H1 (cell line): ENCODE measurements at regions not wholly inside any gene's neighbourhood (a gene's known extent, or its start where the extent isn't known, plus 50 kb on each side); places are given as distances from the start of the nearest gene placed in this dataset.

Source experiments
- CTCF ChIA-PET: fragments of 300-600 bp; sonication (Branson Sonifier 250); formaldehyde crosslinking; loops from one replicate; lab custom pipeline; 2021; ENCODE audit not compliant: partially characterized antibody; lab: Charles Lee
- POLR2A ChIA-PET: fragments of 300-600 bp; sonication (Branson Sonifier 250); formaldehyde crosslinking; loops from one replicate; lab custom pipeline; 2021; ENCODE audit warnings: inconsistent platforms; ENCODE audit not compliant: partially characterized antibody; lab: Charles Lee
- DNase-seq, 2 experiments: peaks; one replicate each; pipeline versions ENCODE4 v3.0.0 to v3.0.0-alpha.2; 2010 to 2022; ENCODE audit warnings: low spot score in 2 of 2, low read depth in 1 of 2, mixed read lengths in 1 of 2
- FAIRE-seq: peaks from 2 replicates; lab custom pipeline; 2011; peaks lifted over from hg19 to GRCh38; lab: Jason Lieb, UNC
- H2AFZ ChIP-seq: 2 replicates; pipeline ENCODE4 v1.8.1; 2012; ENCODE audit warnings: low read length, inconsistent platforms
- H2AK5ac ChIP-seq: 2 replicates; pipeline ENCODE4 v1.6.1; 2013; ENCODE audit warnings: low read depth, low read length
- H2BK120ac ChIP-seq: replicated peaks from 2 replicates; pipeline ENCODE3; 2013; ENCODE audit warnings: low read depth, low read length, inconsistent platforms
- H2BK12ac ChIP-seq: 2 replicates; pipeline ENCODE4 v1.6.1; 2013; ENCODE audit warnings: low read depth, low read length
- H2BK15ac ChIP-seq: 2 replicates; pipeline ENCODE4 v1.6.1; 2013; ENCODE audit warnings: low read length
- H2BK20ac ChIP-seq: 2 replicates; pipeline ENCODE4 v1.6.1; 2013; ENCODE audit warnings: low read length
- H2BK5ac ChIP-seq: 2 replicates; pipeline ENCODE4 v1.6.1; 2013; ENCODE audit warnings: low read depth, low read length
- H3K14ac ChIP-seq: 2 replicates; pipeline ENCODE4 v1.6.1; 2013; ENCODE audit warnings: inconsistent platforms; ENCODE audit not compliant: insufficient read length
- H3K18ac ChIP-seq: 2 replicates; pipeline ENCODE4 v1.6.1; 2013; ENCODE audit warnings: low read length; ENCODE audit errors: extremely low read depth
- H3K23ac ChIP-seq: 2 replicates; pipeline ENCODE4 v1.6.1; 2013; ENCODE audit warnings: inconsistent platforms; ENCODE audit not compliant: insufficient read length
- H3K23me2 ChIP-seq: 2 replicates; pipeline ENCODE4 v1.6.1; 2013; ENCODE audit warnings: low read depth, low read length
- H3K27ac ChIP-seq: 2 replicates; pipeline ENCODE4 v1.6.1; 2011; ENCODE audit warnings: low read depth, low read length, inconsistent platforms
- H3K27me3 ChIP-seq, 4 experiments: replicated peaks in 1 of 4; 1 replicate in 1 of 4; 2 replicates in 3 of 4; pipeline versions ENCODE4 v1.6.1 to v1.8.1; 2011 to 2013; ENCODE audit warnings: low read length in 3 of 4, mild to moderate bottlenecking in 3 of 4, inconsistent platforms in 2 of 4, mixed read lengths in 2 of 4, moderate library complexity in 1 of 4; ENCODE audit not compliant: control insufficient read depth in 3 of 4, insufficient read depth in 3 of 4; ENCODE audit errors: extremely low read depth in 1 of 4
- H3K36me3 ChIP-seq, 4 experiments: 2 replicates each; pipeline versions ENCODE4 v1.6.1 to v1.8.1; 2011 to 2013; ENCODE audit warnings: mild to moderate bottlenecking in 4 of 4, low read length in 3 of 4, moderate library complexity in 2 of 4, control low read depth in 1 of 4, inconsistent platforms in 1 of 4; ENCODE audit not compliant: insufficient read depth in 4 of 4, control insufficient read depth in 2 of 4
- H3K4ac ChIP-seq: replicated peaks from 2 replicates; pipeline ENCODE3; 2013; ENCODE audit warnings: low read length, low read depth, mixed read lengths, inconsistent platforms; ENCODE audit not compliant: insufficient read length
- H3K4me1 ChIP-seq, 4 experiments: replicated peaks in 1 of 4; 1 replicate in 1 of 4; 2 replicates in 3 of 4; pipeline versions ENCODE4 v1.6.1 to v1.8.1; 2011 to 2013; ENCODE audit warnings: low read length in 3 of 4, inconsistent platforms in 2 of 4, mixed read lengths in 1 of 4; ENCODE audit not compliant: insufficient read depth in 4 of 4, control insufficient read depth in 3 of 4
- H3K4me2 ChIP-seq, 2 experiments: 2 replicates each; pipeline versions ENCODE4 v1.6.1 to v1.8.1; 2011 to 2013; ENCODE audit warnings: low read depth in 2 of 2, low read length in 2 of 2, control low read depth in 1 of 2, inconsistent platforms in 1 of 2, mild to moderate bottlenecking in 1 of 2; ENCODE audit not compliant: insufficient read depth in 1 of 2
- H3K4me3 ChIP-seq, 4 experiments: fragments of 200-600, 300-600 bp in 1 of 4; sonication (generic), shearing (Covaris generic), sonication (Bioruptor Twin) in 1 of 4; 2 replicates each; pipeline versions ENCODE4 v1.5.1 to v1.8.1; 2011 to 2016; ENCODE audit warnings: low read length in 4 of 4, low read depth in 3 of 4, control low read depth in 2 of 4, inconsistent platforms in 2 of 4, mild to moderate bottlenecking in 2 of 4, mixed read lengths in 1 of 4, moderate library complexity in 1 of 4; ENCODE audit not compliant: insufficient read depth in 2 of 4; ENCODE audit errors: extremely low read depth in 1 of 4
- H3K56ac ChIP-seq: replicated peaks from 2 replicates; pipeline ENCODE3; 2013; ENCODE audit warnings: low read depth, mild to moderate bottlenecking, mixed read lengths, low read length, inconsistent platforms; ENCODE audit not compliant: insufficient read length
- H3K79me1 ChIP-seq: 2 replicates; pipeline ENCODE4 v1.6.1; 2013; ENCODE audit warnings: low read depth, low read length, control low read depth
- H3K79me2 ChIP-seq, 2 experiments: 2 replicates each; pipeline versions ENCODE4 v1.6.1 to v1.8.1; 2012 to 2013; ENCODE audit warnings: low read length in 2 of 2, mild to moderate bottlenecking in 2 of 2, inconsistent platforms in 1 of 2; ENCODE audit not compliant: insufficient read depth in 2 of 2, control insufficient read depth in 1 of 2
- H3K9ac ChIP-seq, 4 experiments: replicated peaks in 1 of 4; 1 replicate in 1 of 4; 2 replicates in 3 of 4; pipeline versions ENCODE4 v1.6.1 to v1.8.1; 2011 to 2013; ENCODE audit warnings: low read depth in 3 of 4, low read length in 3 of 4, control low read depth in 2 of 4, mild to moderate bottlenecking in 2 of 4, moderate library complexity in 2 of 4, inconsistent platforms in 1 of 4; ENCODE audit errors: extremely low read depth in 1 of 4
- H3K9me3 ChIP-seq, 2 experiments: 2 replicates each; pipeline versions ENCODE4 v1.6.1 to v1.8.1; 2012 to 2013; ENCODE audit warnings: mild to moderate bottlenecking in 2 of 2, moderate library complexity in 2 of 2, control low read depth in 1 of 2, inconsistent platforms in 1 of 2, low read depth in 1 of 2, low read length in 1 of 2, mixed read lengths in 1 of 2; ENCODE audit not compliant: insufficient read depth in 2 of 2
- H4K20me1 ChIP-seq, 2 experiments: replicated peaks in 1 of 2; 2 replicates each; pipeline versions ENCODE3 to v1.8.1; 2011 to 2013; ENCODE audit warnings: inconsistent platforms in 2 of 2, low read length in 2 of 2, mild to moderate bottlenecking in 1 of 2; ENCODE audit not compliant: insufficient read depth in 2 of 2, control insufficient read depth in 1 of 2
- H4K5ac ChIP-seq: 2 replicates; pipeline ENCODE4 v1.6.1; 2013; ENCODE audit warnings: low read length, low read depth, mixed read lengths, inconsistent platforms; ENCODE audit not compliant: insufficient read length
- H4K8ac ChIP-seq: 2 replicates; pipeline ENCODE4 v1.8.0; 2013; ENCODE audit warnings: mild to moderate bottlenecking, moderate library complexity, low read length, inconsistent platforms; ENCODE audit not compliant: insufficient read depth; ENCODE audit errors: extremely low read depth
- H4K91ac ChIP-seq: replicated peaks from 2 replicates; pipeline ENCODE3; 2013; ENCODE audit warnings: low read length, mixed read lengths, inconsistent platforms; ENCODE audit not compliant: insufficient read length
- CEBPB ChIP-seq: IDR thresholded peaks from 2 replicates; pipeline ENCODE4 v1.6.1; 2012; ENCODE audit warnings: low read depth, low read length
- CHD1 ChIP-seq: IDR thresholded peaks from 2 replicates; pipeline ENCODE4 v1.6.1; 2012; ENCODE audit warnings: low read depth, low read length, improper control_type of control experiment
- SRF ChIP-seq: IDR thresholded peaks from 2 replicates; pipeline ENCODE4 v1.6.1; 2011; ENCODE audit warnings: mild to moderate bottlenecking, low read depth, low read length, moderate library complexity
- TEAD4 ChIP-seq: IDR thresholded peaks from 2 replicates; pipeline ENCODE4 v1.6.1; 2012; ENCODE audit warnings: low read depth, low read length, inconsistent platforms, mixed read lengths
- WGBS, 2 experiments: shearing (Covaris generic) in 1 of 2; methylation state at CpG; one replicate each; pipeline versions ENCODE4 v1.1.6 to v1.1.7; 2013 to 2015; ENCODE audit warnings: low lambda C conversion rate in 2 of 2, mixed read lengths in 2 of 2, inconsistent platforms in 1 of 2, low coverage in 1 of 2, missing lambda C conversion rate in 1 of 2; ENCODE audit not compliant: insufficient replicate concordance in 2 of 2, insufficient coverage in 1 of 2, insufficient read length in 1 of 2; ENCODE audit errors: extremely low coverage in 1 of 2, missing lambda C conversion rate in 1 of 2; 5-methylcytosine and 5-hydroxymethylcytosine counted together

DNA sequence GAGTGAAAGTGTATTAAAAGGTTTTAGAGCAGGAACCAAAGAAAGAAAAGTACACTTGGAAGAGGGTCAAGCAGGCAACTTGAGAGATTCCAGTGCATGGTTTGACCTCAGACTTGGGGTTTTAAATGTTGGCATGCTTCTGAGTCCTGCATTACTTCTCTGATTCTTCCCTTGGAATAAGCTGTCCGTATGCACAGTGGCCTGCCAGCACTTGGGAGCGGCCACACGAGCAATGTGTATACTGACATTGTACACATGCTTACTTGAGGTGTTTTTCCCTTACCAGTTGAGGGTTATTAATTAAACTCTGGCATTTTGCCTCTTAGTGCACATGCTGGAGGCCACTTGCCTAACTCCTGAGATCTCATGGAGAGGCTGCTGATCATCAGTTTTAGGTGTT is 786.6 kb upstream of the RGS18 start:
- Histone ChIP-seq H3K18ac (no peak overlapping the region), H3K27ac (no peak overlapping the region), H3K14ac (no peak overlapping the region), H3K4ac (no peak overlapping the region), H3K4me3 (no peak overlapping the region), H2BK20ac (no peak overlapping the region; the same call in 1 of the 2 replicates), H3K23me2 (no peaks in the 10 kb centered on the region), H4K20me1 (no peaks in the 10 kb centered on the region), H2BK120ac (no peak overlapping the region), H3K9me3 (no peaks in the 10 kb centered on the region), H3K36me3 (no peaks in the 10 kb centered on the region), H3K9ac (no peak overlapping the region), H3K79me1 (no peaks in the 10 kb centered on the region), H3K79me2 (no peaks in the 10 kb centered on the region), H4K91ac (peak overlapping the region; percentile 15), H3K23ac (no peak overlapping the region), H4K5ac (no peak overlapping the region), H2AFZ (peak overlapping the region; percentile 43; the same call in 1 of the 2 replicates), H2BK5ac (no peak overlapping the region)
- DNase-seq = no peak
- 100% methylated on average over 3 of the region's 3 CpGs; no CpG with 5 or more reads in 1 of the 2 experiments for WGBS, 2 experiments
- POLR2A ChIA-PET = no interaction called here
- CTCF ChIA-PET = no interaction called here
- no peak for FAIRE-seq
- no peak for TF ChIP-seq TEAD4
- TF ChIP-seq CEBPB = no peak
- no peak for TF ChIP-seq CHD1
- no peak for TF ChIP-seq SRF
- TF ChIP-seq, all 59 proteins: peak for 0
- no peak overlapping the region for H3K4me2 ChIP-seq
- H4K8ac ChIP-seq = no peak overlapping the region; the same call in 1 of the 2 replicates
- no peak overlapping the region for H3K56ac ChIP-seq
- no peaks in the 10 kb centered on the region for H3K27me3 ChIP-seq
- H2BK15ac ChIP-seq = no peak overlapping the region
- no peak overlapping the region for H2BK12ac ChIP-seq
- no peak overlapping the region for H2AK5ac ChIP-seq
- H3K4me1 ChIP-seq = peaks cover 0 to 5% (median under 1%) of the 10 kb centered on the region in 4 experiments; a peak in 2 of 7 replicates
